Keratinocyte (primary cell): ENCODE measurements at regions not wholly inside any gene's neighbourhood (a gene's known extent, or its start where the extent isn't known, plus 50 kb on each side); places are given as distances from the start of the nearest gene placed in this dataset.

ENCODE experiments used
- CTCF ChIP-seq, 3 experiments: IDR thresholded peaks in 1 of 3; conservative IDR thresholded peaks in 1 of 3; optimal IDR thresholded peaks in 1 of 3; 2 replicates in 2 of 3; 3 replicates in 1 of 3; pipeline versions ENCODE3 to v1.5.1; 2011; ENCODE audit warnings: low read length in 3 of 3, mild to moderate bottlenecking in 3 of 3, moderate library complexity in 2 of 3, control low read depth in 1 of 3, inconsistent platforms in 1 of 3; ENCODE audit not compliant: insufficient read depth in 2 of 3; ENCODE audit errors: extremely low read depth in 1 of 3
- EZH2 ChIP-seq: IDR thresholded peaks from one replicate; pipeline ENCODE4 v1.6.1; 2012; ENCODE audit warnings: inconsistent platforms, mild to moderate bottlenecking, low read length, moderate library complexity

GRCh38 chr18:68299906-68300305, 415.0 kb downstream of the TMX3 start:
- no peak for TF ChIP-seq CTCF (optimal IDR thresholded peaks at IDR 0.05 in 1 of 3, IDR thresholded peaks at IDR 0.05 in 1 of 3, conservative IDR thresholded peaks at IDR 0.05 in 1 of 3; ENCODE audit: extremely low read depth in 1 of 3, insufficient read depth in 2 of 3, low read length in 3 of 3)
- no peak for TF ChIP-seq EZH2
